ENCODE measurements at regions not wholly inside any gene's neighbourhood (a gene's known extent, or its start where the extent isn't known, plus 50 kb on each side); places are given as distances from the start of the nearest gene placed in this dataset.
A peak's percentile ranks its signal among the peaks of the same experiment; 100 is the strongest.
"Not testable (repeated sequence)": the region's sequence is repeated elsewhere in the genome, so short reads cannot be mapped to it uniquely, and the experiment has no call there.

- not testable (repeated sequence) for H3K4me3 ChIP-seq (ENCODE audit: low read length); H2AFZ ChIP-seq (ENCODE audit: low read depth, low read length); H3K4me2 ChIP-seq (ENCODE audit: low read length); H3K9me3 ChIP-seq (ENCODE audit: low read length); H3K27me3 ChIP-seq (ENCODE audit: insufficient read depth, low read depth, low read length); H3K27ac ChIP-seq (ENCODE audit: low read length); H4K20me1 ChIP-seq (ENCODE audit: insufficient read depth); H3K9me2 ChIP-seq (ENCODE audit: insufficient read depth, low read length); H3K36me3 ChIP-seq (ENCODE audit: insufficient read depth, low read length); H3K79me2 ChIP-seq (replicated peaks; ENCODE audit: insufficient read depth, low read length); H3F3A ChIP-seq (ENCODE audit: insufficient read depth, low read length, poor library complexity, severe bottlenecking); H3K9ac ChIP-seq (ENCODE audit: low read length)
Measured at GRCh38 chr4:130767384-130767783, 1671.4 kb downstream of the C4orf33 start.

- not testable (repeated sequence) for H3K79me2 ChIP-seq (replicated peaks; ENCODE audit: insufficient read depth, low read length); H3K4me2 ChIP-seq (ENCODE audit: low read length); H2AFZ ChIP-seq (ENCODE audit: low read depth, low read length); H3K9me3 ChIP-seq (ENCODE audit: low read length); H3K36me3 ChIP-seq (ENCODE audit: insufficient read depth, low read length); H3K27ac ChIP-seq (ENCODE audit: low read length); H3K9ac ChIP-seq (ENCODE audit: low read length); H3K4me3 ChIP-seq (ENCODE audit: low read length); H4K20me1 ChIP-seq (ENCODE audit: insufficient read depth); H3K9me2 ChIP-seq (ENCODE audit: insufficient read depth, low read length); H3F3A ChIP-seq (ENCODE audit: insufficient read depth, low read length, poor library complexity, severe bottlenecking); H3K27me3 ChIP-seq (ENCODE audit: insufficient read depth, low read depth, low read length)
Measured at GRCh38 chr4:130772966-130773365, 1677.0 kb downstream of the C4orf33 start.

GRCh38 chr4:130808492-130808891 lies 1712.5 kb downstream of the C4orf33 start:
- Histone ChIP-seq H3K4me3 (ENCODE audit: low read length) (no peak overlapping the region), H4K20me1 (ENCODE audit: insufficient read depth) (no peaks in the 10 kb centered on the region), H3K27ac (ENCODE audit: low read length) (no peak overlapping the region), H3K9me2 (ENCODE audit: insufficient read depth, low read length) (no peaks in the 10 kb centered on the region), H3K36me3 (ENCODE audit: insufficient read depth, low read length) (no peaks in the 10 kb centered on the region), H3K79me2 (replicated peaks; ENCODE audit: insufficient read depth, low read length) (no peaks in the 10 kb centered on the region), H3K4me2 (ENCODE audit: low read length) (no peak overlapping the region), H3K27me3 (ENCODE audit: insufficient read depth, low read depth, low read length) (no peaks in the 10 kb centered on the region), H3F3A (ENCODE audit: insufficient read depth, low read length, poor library complexity, severe bottlenecking) (no peaks in the 10 kb centered on the region), H3K9ac (ENCODE audit: low read length) (no peak overlapping the region), H3K9me3 (ENCODE audit: low read length) (no peaks in the 10 kb centered on the region), H2AFZ (ENCODE audit: low read depth, low read length) (no peak overlapping the region)
- TF ChIP-seq CTCF (IDR thresholded peaks at IDR 0.05; ENCODE audit: poor library complexity, severe bottlenecking), result peak; percentile 34
- TF ChIP-seq TAF1 (IDR thresholded peaks at IDR 0.05; ENCODE audit: low read depth), result no peak
- TF ChIP-seq EP300 (conservative IDR thresholded peaks at IDR 0.05; ENCODE audit: poor library complexity, severe bottlenecking), result no peak
- TF ChIP-seq REST (IDR thresholded peaks at IDR 0.05; ENCODE audit: borderline replicate concordance), result no peak
- TF ChIP-seq MXI1 (conservative IDR thresholded peaks at IDR 0.05; ENCODE audit: poor library complexity, severe bottlenecking), result no peak
- TF ChIP-seq POLR2AphosphoS5 (IDR thresholded peaks at IDR 0.05), result no peak
- TF ChIP-seq RAD21 (conservative IDR thresholded peaks at IDR 0.05), result peak; percentile 30
- TF ChIP-seq SMC3 (conservative IDR thresholded peaks at IDR 0.05; ENCODE audit: poor library complexity), result peak; percentile 34
- TF ChIP-seq EZH2 (IDR thresholded peaks at IDR 0.05; ENCODE audit: borderline replicate concordance, insufficient read depth, low read length, poor library complexity, severe bottlenecking), result no peak

Data from neural cell (in vitro differentiated cells).